GM19467 (cell line): ENCODE measurements at regions not wholly inside any gene's neighbourhood (a gene's known extent, or its start where the extent isn't known, plus 50 kb on each side); places are given as distances from the start of the nearest gene placed in this dataset.
"Not testable (repeated sequence)": the region's sequence is repeated elsewhere in the genome, so short reads cannot be mapped to it uniquely, and the experiment has no call there.

ENCODE experiments used
- ATAC-seq: cut with Tn5 transposase; IDR thresholded peaks from one replicate; pipeline ENCODE4 v1.9.1; 2021; ENCODE audit warnings: mild to moderate bottlenecking, moderate library complexity; ENCODE audit not compliant: unreplicated experiment

GRCh38 chr14:34302654-34303053, 159.4 kb downstream of the SPTSSA start:
- ATAC-seq: no peak

- no peak for ATAC-seq
These were observed 160.9 kb downstream of the SPTSSA start for GRCh38 chr14:34300882-34301734.

- ATAC-seq: no peak
These were observed 161.7 kb downstream of the SPTSSA start for GRCh38 chr14:34300330-34300729.

- no peak for ATAC-seq
These were observed 162.7 kb downstream of the SPTSSA start for GRCh38 chr14:34299360-34299759.

- no peak for ATAC-seq
These were observed 164.1 kb downstream of the SPTSSA start for GRCh38 chr14:34297786-34298520.

GRCh38 chr14:34283590-34283989, 178.4 kb downstream of the SPTSSA start:
- no peak for ATAC-seq

GRCh38 chr14:34277191-34277590, 184.8 kb downstream of the SPTSSA start:
- no peak for ATAC-seq

- no peak for ATAC-seq
These were observed 186.5 kb downstream of the SPTSSA start for GRCh38 chr14:34275530-34275929.

GRCh38 chr14:34275078-34275477, 187.0 kb downstream of the SPTSSA start:
- no peak for ATAC-seq

GRCh38 chr14:34273716-34274115, 188.3 kb downstream of the SPTSSA start:
- ATAC-seq: not testable (repeated sequence)

- ATAC-seq: no peak
These were observed 191.7 kb downstream of the SPTSSA start for GRCh38 chr14:34270361-34270760.

- no peak for ATAC-seq
These were observed 195.7 kb downstream of the SPTSSA start for GRCh38 chr14:34266344-34266743.

- no peak for ATAC-seq
These were observed 199.7 kb downstream of the SPTSSA start for GRCh38 chr14:34262127-34262910.

- ATAC-seq: no peak
These were observed 202.0 kb downstream of the SPTSSA start for GRCh38 chr14:34259996-34260395.

GRCh38 chr14:34258318-34258717, 203.7 kb downstream of the SPTSSA start:
- no peak for ATAC-seq

- no peak for ATAC-seq
These were observed 204.5 kb downstream of the SPTSSA start for GRCh38 chr14:34257505-34257904.

- ATAC-seq: no peak
These were observed 205.8 kb downstream of the SPTSSA start for GRCh38 chr14:34256223-34256622.

GRCh38 chr14:34254571-34254970, 207.5 kb downstream of the SPTSSA start:
- ATAC-seq: no peak

GRCh38 chr14:34254031-34254430, 208.0 kb downstream of the SPTSSA start:
- ATAC-seq: no peak

GRCh38 chr14:34252227-34252626, 209.8 kb downstream of the SPTSSA start:
- no peak for ATAC-seq

GRCh38 chr14:34251662-34252061, 210.4 kb downstream of the SPTSSA start:
- no peak for ATAC-seq
